ENCODE measurements at regions not wholly inside any gene's neighbourhood (a gene's known extent, or its start where the extent isn't known, plus 50 kb on each side); places are given as distances from the start of the nearest gene placed in this dataset.

- no peak for TF ChIP-seq POLR2A (IDR thresholded peaks at IDR 0.05; ENCODE audit: low read depth, low read length)
- TF ChIP-seq, protein P1, sequence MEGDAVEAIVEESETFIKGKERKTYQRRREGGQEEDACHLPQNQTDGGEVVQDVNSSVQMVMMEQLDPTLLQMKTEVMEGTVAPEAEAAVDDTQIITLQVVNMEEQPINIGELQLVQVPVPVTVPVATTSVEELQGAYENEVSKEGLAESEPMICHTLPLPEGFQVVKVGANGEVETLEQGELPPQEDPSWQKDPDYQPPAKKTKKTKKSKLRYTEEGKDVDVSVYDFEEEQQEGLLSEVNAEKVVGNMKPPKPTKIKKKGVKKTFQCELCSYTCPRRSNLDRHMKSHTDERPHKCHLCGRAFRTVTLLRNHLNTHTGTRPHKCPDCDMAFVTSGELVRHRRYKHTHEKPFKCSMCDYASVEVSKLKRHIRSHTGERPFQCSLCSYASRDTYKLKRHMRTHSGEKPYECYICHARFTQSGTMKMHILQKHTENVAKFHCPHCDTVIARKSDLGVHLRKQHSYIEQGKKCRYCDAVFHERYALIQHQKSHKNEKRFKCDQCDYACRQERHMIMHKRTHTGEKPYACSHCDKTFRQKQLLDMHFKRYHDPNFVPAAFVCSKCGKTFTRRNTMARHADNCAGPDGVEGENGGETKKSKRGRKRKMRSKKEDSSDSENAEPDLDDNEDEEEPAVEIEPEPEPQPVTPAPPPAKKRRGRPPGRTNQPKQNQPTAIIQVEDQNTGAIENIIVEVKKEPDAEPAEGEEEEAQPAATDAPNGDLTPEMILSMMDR (IDR thresholded peaks at IDR 0.05; ENCODE audit: extremely low read depth in 1 of 2, insufficient read depth in 1 of 2, low read depth in 1 of 2, low read length in 2 of 2) = no peak
- TF ChIP-seq MYC (IDR thresholded peaks at IDR 0.05; ENCODE audit: low read depth, low read length) = no peak
- TF ChIP-seq, protein P2, sequence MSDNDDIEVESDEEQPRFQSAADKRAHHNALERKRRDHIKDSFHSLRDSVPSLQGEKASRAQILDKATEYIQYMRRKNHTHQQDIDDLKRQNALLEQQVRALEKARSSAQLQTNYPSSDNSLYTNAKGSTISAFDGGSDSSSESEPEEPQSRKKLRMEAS (IDR thresholded peaks at IDR 0.05; ENCODE audit: insufficient read depth, insufficient read length) = no peak
- no peak for TF ChIP-seq EZH2 (IDR thresholded peaks at IDR 0.05; ENCODE audit: borderline replicate concordance, low read depth, low read length, severe bottlenecking)
- no peak for TF ChIP-seq POLR2AphosphoS5 (IDR thresholded peaks at IDR 0.05; ENCODE audit: insufficient read depth, low read depth, low read length)
- TF ChIP-seq GATA2 (IDR thresholded peaks at IDR 0.05; ENCODE audit: insufficient read depth, insufficient read length, low read depth, low read length) = no peak
- TF ChIP-seq JUN (IDR thresholded peaks at IDR 0.05; ENCODE audit: borderline replicate concordance, insufficient read depth, insufficient read length, low read depth) = no peak
- TF ChIP-seq FOS (IDR thresholded peaks at IDR 0.05; ENCODE audit: borderline replicate concordance, insufficient read depth, low read length) = no peak
These were observed 152.7 kb downstream of the ANKRD60 start for GRCh38 chr20:58075586-58076345.
